Prostate gland (tissue), 2 donors: ENCODE measurements at regions not wholly inside any gene's neighbourhood (a gene's known extent, or its start where the extent isn't known, plus 50 kb on each side); places are given as distances from the start of the nearest gene placed in this dataset.

ENCODE experiments used
- DNase-seq: peaks from one replicate; pipeline ENCODE4 v3.0.0-alpha.2; 2019; ENCODE audit warnings: low spot score
- H3K27ac ChIP-seq, 2 donors: fragments of 200-600 bp; sonication (generic); 2 replicates each; pipeline ENCODE4 v1.5.1; 2017 to 2019
- H3K27me3 ChIP-seq: fragments of 200-600 bp; sonication (generic); replicated peaks from 2 replicates; pipeline ENCODE4 v1.5.1; 2019; ENCODE audit not compliant: insufficient read depth
- H3K36me3 ChIP-seq, 2 donors: fragments of 200-600 bp; sonication (generic); 1 replicate in 1 of 2; 2 replicates in 1 of 2; pipeline versions ENCODE4 v1.5.1 to v1.8.1; 2017 to 2019
- H3K4me1 ChIP-seq: fragments of 200-600 bp; sonication (generic); replicated peaks from 2 replicates; pipeline ENCODE4 v1.5.1; 2019
- H3K4me3 ChIP-seq, 2 donors: fragments of 200-600 bp; sonication (generic); 2 replicates each; pipeline ENCODE4 v1.5.1; 2017 to 2019
- H3K9me3 ChIP-seq: fragments of 200-600 bp; sonication (generic); 2 replicates; pipeline ENCODE4 v1.5.1; 2017
- CTCF ChIP-seq, 4 experiments: fragments of 200-600 bp in 2 of 4; fragments of 450-650 bp in 2 of 4; sonication (generic) in 2 of 4; IDR thresholded peaks; 1 replicate in 3 of 4; 2 replicates in 1 of 4; pipeline ENCODE4 v1.5.1; 2016 to 2019; ENCODE audit warnings: antibody characterized with exemption in 4 of 4, mild to moderate bottlenecking in 2 of 4, moderate library complexity in 2 of 4
- POLR2A ChIP-seq: fragments of 450-650 bp; IDR thresholded peaks from one replicate; pipeline ENCODE4 v1.6.1; 2016; ENCODE audit warnings: antibody characterized with exemption, mild to moderate bottlenecking
- POLR2AphosphoS5 ChIP-seq: sonication (generic); formaldehyde crosslinking; IDR thresholded peaks from one replicate; pipeline ENCODE4 v1.6.1; 2017; ENCODE audit warnings: antibody characterized with exemption
- WGBS: methylation state at CpG from one replicate; pipeline ENCODE4 v1.1.5; 2018; 5-methylcytosine and 5-hydroxymethylcytosine counted together
- intact Hi-C: fragments of 100-400 bp; cut with DNase I; formaldehyde crosslinking; loops from one replicate; pipeline ENCODE4 v1.14.2; 2022

GRCh38 chr4:189294574-189294973 is 646.1 kb upstream of the FRG1 start:
- Histone ChIP-seq H3K9me3 (no peaks in the 10 kb centered on the region), H3K4me1 (no peaks in the 10 kb centered on the region), H3K27me3 (no peaks in the 10 kb centered on the region), H3K27ac (no peak overlapping the region), H3K4me3 (no peak overlapping the region), H3K36me3 (no peaks in the 10 kb centered on the region)
- intact Hi-C loops = no loop called here
- WGBS = 87% methylated on average over 3 of the region's 3 CpGs
- DNase-seq = no peak
- TF ChIP-seq CTCF (IDR thresholded peaks at IDR 0.05) = no peak
- no peak for TF ChIP-seq POLR2AphosphoS5
- no peak for TF ChIP-seq POLR2A

GRCh38 chr4:189299706-189300105 is 641.0 kb upstream of the FRG1 start:
- intact Hi-C loops = no loop called here
- 69% methylated on average over 5 of the region's 5 CpGs for WGBS

GRCh38 chr4:189301692-189302091 is 639.0 kb upstream of the FRG1 start:
- Histone ChIP-seq H3K27ac (no peak overlapping the region), H3K9me3 (no peaks in the 10 kb centered on the region), H3K36me3 (no peaks in the 10 kb centered on the region), H3K27me3 (peaks cover 2% of the 10 kb centered on the region), H3K4me3 (no peak overlapping the region), H3K4me1 (no peaks in the 10 kb centered on the region)
- no peak for DNase-seq
- 93% methylated on average over 9 of the region's 9 CpGs for WGBS
- intact Hi-C loops = no loop called here
- no peak for TF ChIP-seq POLR2A
- no peak for TF ChIP-seq CTCF (IDR thresholded peaks at IDR 0.05)
- no peak for TF ChIP-seq POLR2AphosphoS5

More at GRCh38 chr4:189299706-189300105, 641.0 kb upstream of the FRG1 start:
- Histone ChIP-seq H3K4me1 (no peaks in the 10 kb centered on the region), H3K9me3 (no peaks in the 10 kb centered on the region), H3K36me3 (no peaks in the 10 kb centered on the region), H3K27ac (no peak overlapping the region), H3K4me3 (no peak overlapping the region), H3K27me3 (peaks cover 2% of the 10 kb centered on the region)
- no peak for DNase-seq
- TF ChIP-seq POLR2A (no peak), POLR2AphosphoS5 (no peak), CTCF (IDR thresholded peaks at IDR 0.05) (no peak)

- Histone ChIP-seq H3K27me3 (peaks cover 2% of the 10 kb centered on the region), H3K9me3 (no peaks in the 10 kb centered on the region), H3K4me1 (no peaks in the 10 kb centered on the region), H3K36me3 (no peaks in the 10 kb centered on the region), H3K27ac (no peak overlapping the region), H3K4me3 (no peak overlapping the region)
- intact Hi-C loops = no loop called here
- TF ChIP-seq CTCF (IDR thresholded peaks at IDR 0.05) (no peak), POLR2A (no peak), POLR2AphosphoS5 (no peak)
- no peak for DNase-seq
- 63% methylated on average over 8 of the region's 8 CpGs for WGBS
Observed at GRCh38 chr4:189302719-189303118, 638.0 kb upstream of the FRG1 start.

GRCh38 chr4:189304167-189304566 is 636.5 kb upstream of the FRG1 start:
- no peak overlapping the region for H3K4me3 ChIP-seq
- peaks cover 2% of the 10 kb centered on the region for H3K27me3 ChIP-seq
- no peak for TF ChIP-seq POLR2AphosphoS5
- TF ChIP-seq POLR2A = no peak
- TF ChIP-seq CTCF (IDR thresholded peaks at IDR 0.05) = no peak
- no peaks in the 10 kb centered on the region for H3K4me1 ChIP-seq
- no peaks in the 10 kb centered on the region for H3K36me3 ChIP-seq
- H3K9me3 ChIP-seq = no peaks in the 10 kb centered on the region
- no peak overlapping the region for H3K27ac ChIP-seq
- 79% methylated on average over 2 of the region's 2 CpGs for WGBS
- no peak for DNase-seq
- intact Hi-C loops = no loop called here
